HUES64 (cell line): ENCODE measurements at regions not wholly inside any gene's neighbourhood (a gene's known extent, or its start where the extent isn't known, plus 50 kb on each side); places are given as distances from the start of the nearest gene placed in this dataset.

Experiments used
- H3K27ac ChIP-seq: 2 replicates; pipeline ENCODE4 v1.7.0; 2013; ENCODE audit warnings: low read depth, low read length, inconsistent platforms
- H3K27me3 ChIP-seq: 2 replicates; pipeline ENCODE4 v1.6.1; 2013; ENCODE audit warnings: mild to moderate bottlenecking, low read length; ENCODE audit not compliant: insufficient read depth
- H3K36me3 ChIP-seq: 2 replicates; pipeline ENCODE4 v1.6.1; 2013; ENCODE audit warnings: mild to moderate bottlenecking, low read length; ENCODE audit not compliant: insufficient read depth
- H3K4me1 ChIP-seq: 2 replicates; pipeline ENCODE4 v1.6.1; 2013; ENCODE audit warnings: mild to moderate bottlenecking, low read length, moderate library complexity; ENCODE audit not compliant: insufficient read depth
- H3K4me3 ChIP-seq: 2 replicates; pipeline ENCODE4 v1.5.1; 2013; ENCODE audit warnings: mild to moderate bottlenecking, low read length, moderate library complexity
- H3K9ac ChIP-seq: 2 replicates; pipeline ENCODE4 v1.6.1; 2013; ENCODE audit warnings: mild to moderate bottlenecking, low read depth, low read length
- H3K9me3 ChIP-seq: 2 replicates; pipeline ENCODE4 v1.6.1; 2013; ENCODE audit warnings: low read depth, low read length; ENCODE audit not compliant: insufficient read depth
- WGBS: fragments of 150-250, 120-280 bp; methylation state at CpG from one replicate; pipeline ENCODE4 v1.1.7; 2013; ENCODE audit warnings: missing lambda C conversion rate; 5-methylcytosine and 5-hydroxymethylcytosine counted together

- Histone ChIP-seq H3K9ac (peak overlapping the region; percentile 4; the same call in 1 of the 2 replicates), H3K9me3 (no peaks in the 10 kb centered on the region), H3K36me3 (no peaks in the 10 kb centered on the region), H3K4me3 (no peak overlapping the region), H3K4me1 (peaks cover 28% of the 10 kb centered on the region), H3K27ac (peak overlapping the region; percentile 70), H3K27me3 (no peaks in the 10 kb centered on the region)
- WGBS, result 40% methylated on average over 12 of the region's 12 CpGs
Measured at GRCh38 chr22:27474711-27475547, 326.6 kb downstream of the MN1 start.

DNA sequence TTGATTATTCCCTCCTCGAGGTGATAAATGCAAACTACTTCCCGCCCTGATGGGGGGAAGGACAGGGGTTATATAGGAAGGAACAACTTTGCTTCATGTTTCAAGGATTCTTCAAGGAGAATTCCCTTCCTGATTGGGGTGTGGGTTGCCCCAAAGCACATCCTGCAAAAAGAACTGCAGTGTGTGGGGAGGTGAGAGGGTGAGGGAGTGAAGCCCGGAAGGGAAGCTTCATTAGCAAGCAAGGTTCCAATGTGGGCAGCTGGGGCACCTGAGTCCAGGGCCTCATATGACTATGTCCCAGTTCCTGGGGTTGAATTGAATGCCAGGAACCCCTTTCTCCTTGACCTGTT is 326.0 kb downstream of the MN1 start:
- H3K9ac ChIP-seq, result peak overlapping the region; percentile 4; the same call in 1 of the 2 replicates
- peaks cover 32% of the 10 kb centered on the region for H3K4me1 ChIP-seq
- H3K4me3 ChIP-seq, result no peak overlapping the region
- peak overlapping the region; percentile 70 for H3K27ac ChIP-seq
- no peaks in the 10 kb centered on the region for H3K9me3 ChIP-seq
- H3K27me3 ChIP-seq, result no peaks in the 10 kb centered on the region
- no peaks in the 10 kb centered on the region for H3K36me3 ChIP-seq
- WGBS, result 44% methylated on average over 3 of the region's 3 CpGs

- no peaks in the 10 kb centered on the region for H3K9me3 ChIP-seq
- H3K36me3 ChIP-seq, result no peaks in the 10 kb centered on the region
- H3K4me1 ChIP-seq, result peaks cover 40% of the 10 kb centered on the region
- H3K4me3 ChIP-seq, result no peak overlapping the region
- H3K27ac ChIP-seq, result no peak overlapping the region
- no peak overlapping the region for H3K9ac ChIP-seq
- H3K27me3 ChIP-seq, result no peaks in the 10 kb centered on the region
- 94% methylated on average over 11 of the region's 11 CpGs for WGBS
Measured at GRCh38 chr22:27476318-27476717, 325.2 kb downstream of the MN1 start.

- no peaks in the 10 kb centered on the region for H3K9me3 ChIP-seq
- no peak overlapping the region for H3K4me3 ChIP-seq
- 56% methylated on average over 8 of the region's 8 CpGs for WGBS
- peaks cover 40% of the 10 kb centered on the region for H3K4me1 ChIP-seq
- no peak overlapping the region for H3K9ac ChIP-seq
- no peaks in the 10 kb centered on the region for H3K36me3 ChIP-seq
- no peak overlapping the region for H3K27ac ChIP-seq
- no peaks in the 10 kb centered on the region for H3K27me3 ChIP-seq
Measured at GRCh38 chr22:27476729-27477128, 324.8 kb downstream of the MN1 start.

GRCh38 chr22:27477171-27477570 is 324.4 kb downstream of the MN1 start:
- Histone ChIP-seq H3K4me1 (peaks cover 40% of the 10 kb centered on the region), H3K27ac (no peak overlapping the region), H3K9me3 (no peaks in the 10 kb centered on the region), H3K36me3 (no peaks in the 10 kb centered on the region), H3K27me3 (no peaks in the 10 kb centered on the region), H3K9ac (no peak overlapping the region), H3K4me3 (no peak overlapping the region)
- WGBS, result 88% methylated on average over 7 of the region's 7 CpGs

GRCh38 chr22:27480487-27480886 is 321.1 kb downstream of the MN1 start:
- Histone ChIP-seq H3K4me1 (peaks cover 24% of the 10 kb centered on the region), H3K27ac (no peak overlapping the region), H3K27me3 (no peaks in the 10 kb centered on the region), H3K4me3 (no peak overlapping the region), H3K36me3 (no peaks in the 10 kb centered on the region), H3K9me3 (no peaks in the 10 kb centered on the region), H3K9ac (no peak overlapping the region)
- WGBS, result 32% methylated on average over 9 of the region's 9 CpGs

- peaks cover 12% of the 10 kb centered on the region for H3K4me1 ChIP-seq
- no peak overlapping the region for H3K9ac ChIP-seq
- 89% methylated on average over 11 of the region's 11 CpGs for WGBS
Measured at GRCh38 chr22:27482402-27482801, 319.2 kb downstream of the MN1 start.

DNA sequence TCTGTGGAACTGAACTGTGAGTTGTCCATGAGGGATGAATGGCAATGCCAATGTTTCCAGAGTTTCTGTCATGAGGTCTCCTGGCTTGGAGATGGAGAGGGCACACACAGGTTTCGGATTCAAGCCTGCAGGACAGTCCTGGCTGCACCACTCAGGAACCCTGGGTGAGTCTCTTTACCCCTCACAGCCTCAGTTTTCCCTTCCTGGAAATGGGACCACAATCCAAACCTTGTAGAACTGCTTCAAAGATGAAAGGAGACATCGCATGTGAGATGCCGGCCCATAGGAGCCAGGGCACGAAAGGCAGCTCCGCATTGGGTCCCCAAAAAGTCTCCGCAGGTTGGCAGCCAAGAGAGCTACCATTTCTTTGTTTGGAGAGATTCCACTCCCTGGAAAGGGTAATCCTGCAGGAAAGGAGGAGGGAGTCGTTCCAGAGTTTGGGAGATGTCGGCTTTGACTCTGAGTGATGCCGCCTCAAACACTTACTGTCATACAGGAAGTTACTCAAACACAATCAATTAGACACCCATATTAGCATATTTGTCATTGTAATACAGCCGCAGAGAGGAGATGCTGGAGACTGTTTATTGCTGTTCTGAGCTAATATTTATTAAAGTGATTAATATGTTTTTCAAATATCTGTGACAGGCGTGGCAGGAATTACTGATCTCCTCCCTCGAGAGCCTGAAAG is 318.3 kb downstream of the MN1 start:
- Histone ChIP-seq H3K4me3 (no peak overlapping the region), H3K9me3 (no peaks in the 10 kb centered on the region), H3K27ac (no peak overlapping the region), H3K27me3 (no peaks in the 10 kb centered on the region), H3K9ac (no peak overlapping the region), H3K4me1 (peaks cover 12% of the 10 kb centered on the region), H3K36me3 (no peaks in the 10 kb centered on the region)
- 81% methylated on average over 10 of the region's 12 CpGs for WGBS

More at GRCh38 chr22:27482402-27482801, 319.2 kb downstream of the MN1 start:
- no peaks in the 10 kb centered on the region for H3K9me3 ChIP-seq
- H3K27ac ChIP-seq, result no peak overlapping the region
- H3K36me3 ChIP-seq, result no peaks in the 10 kb centered on the region
- no peak overlapping the region for H3K4me3 ChIP-seq
- no peaks in the 10 kb centered on the region for H3K27me3 ChIP-seq

DNA sequence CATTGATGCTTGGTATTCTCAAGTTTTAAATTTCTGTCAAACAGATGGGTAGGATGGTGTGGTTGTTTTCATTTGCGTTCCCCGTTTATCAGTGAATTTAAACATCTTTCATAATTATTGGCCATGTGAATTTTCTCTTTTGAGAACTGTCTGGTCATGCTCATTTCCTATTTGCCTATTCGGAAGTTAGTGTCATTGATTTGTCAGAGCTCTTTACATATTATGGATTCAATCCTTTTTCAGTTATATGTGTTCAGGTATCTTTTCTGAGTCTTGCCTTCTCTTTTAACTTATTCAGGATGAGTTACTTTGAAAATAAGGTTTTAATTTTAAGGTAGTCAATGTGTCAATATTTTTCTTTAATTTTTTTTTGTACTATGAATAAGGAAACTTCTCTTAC is 315.7 kb downstream of the MN1 start:
- no peak overlapping the region for H3K9ac ChIP-seq
- 100% methylated on average over 1 of the region's 3 CpGs for WGBS
- H3K4me1 ChIP-seq, result peaks cover 5% of the 10 kb centered on the region; the same call in 1 of the 2 replicates
- no peak overlapping the region for H3K4me3 ChIP-seq
- no peaks in the 10 kb centered on the region for H3K27me3 ChIP-seq
- H3K27ac ChIP-seq, result no peak overlapping the region
- no peaks in the 10 kb centered on the region for H3K36me3 ChIP-seq
- H3K9me3 ChIP-seq, result no peaks in the 10 kb centered on the region

DNA sequence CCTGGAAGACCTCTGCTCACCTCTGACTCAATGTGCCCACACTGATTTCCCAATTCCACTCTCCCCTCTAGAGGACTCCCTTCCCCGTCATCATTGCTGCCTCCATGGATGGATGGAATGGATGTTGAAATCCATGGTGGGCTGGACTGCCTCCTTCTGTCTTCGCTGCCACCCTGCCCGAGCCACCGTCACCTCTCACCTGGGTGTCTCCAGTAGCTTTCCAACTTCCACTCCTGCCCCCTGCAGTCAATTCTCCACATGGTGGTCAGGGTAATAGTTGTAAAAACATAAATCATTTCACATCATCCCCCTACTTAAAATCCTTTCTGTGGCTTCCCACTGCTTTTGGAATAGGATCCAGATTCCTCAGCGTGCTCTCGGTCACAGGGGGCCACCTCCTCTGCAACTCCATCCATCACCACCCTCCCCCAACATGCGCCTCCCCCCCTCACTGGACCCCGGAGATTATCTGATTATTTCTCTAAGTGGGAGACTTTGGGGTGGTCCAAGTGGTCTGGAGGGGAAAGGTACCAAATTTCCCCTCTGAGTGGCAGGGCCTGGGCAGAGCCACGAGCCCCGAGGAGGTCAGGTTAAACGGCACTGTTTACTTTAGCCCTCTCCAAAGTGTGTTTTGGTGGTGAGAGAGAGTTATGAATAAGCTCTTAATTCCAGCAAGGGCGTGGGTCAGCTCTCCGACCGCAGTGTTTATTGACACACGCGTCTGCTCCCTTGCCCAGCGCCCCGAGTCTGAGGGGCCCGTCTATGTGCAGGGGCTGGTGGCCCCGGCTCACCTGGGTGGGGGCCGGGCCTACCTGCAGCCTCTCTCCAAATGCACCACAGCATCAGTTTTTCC is 313.7 kb downstream of the MN1 start:
- Histone ChIP-seq H3K27me3 (no peaks in the 10 kb centered on the region), H3K27ac (no peak overlapping the region), H3K36me3 (no peaks in the 10 kb centered on the region), H3K9ac (no peak overlapping the region), H3K9me3 (no peaks in the 10 kb centered on the region), H3K4me3 (no peak overlapping the region), H3K4me1 (no peaks in the 10 kb centered on the region)
- WGBS, result 86% methylated on average over 19 of the region's 21 CpGs
